Endothelial cell of umbilical vein (primary cell): ENCODE measurements at regions not wholly inside any gene's neighbourhood (a gene's known extent, or its start where the extent isn't known, plus 50 kb on each side); places are given as distances from the start of the nearest gene placed in this dataset.

Experiments
- BruUV-seq: library from RNA; stranded (reverse); fragments of 400-500 nt; replicated peaks from 2 replicates; lab custom pipeline; 2021; lab: Mats Ljungman, UMichigan
- CTCF ChIA-PET: fragments of 300-600, 350-600 bp; sonication (Branson Sonifier 250); formaldehyde crosslinking; loops from one replicate; lab custom pipeline; 2021; ENCODE audit warnings: antibody characterized with exemption, inconsistent platforms; lab: Charles Lee
- POLR2A ChIA-PET: fragments of 300-600, 350-600 bp; sonication (Branson Sonifier 250); formaldehyde crosslinking; loops from one replicate; lab custom pipeline; 2021; ENCODE audit warnings: antibody characterized with exemption, inconsistent platforms; lab: Charles Lee
- DNase-seq: peaks from one replicate; pipeline ENCODE4 v3.0.0-alpha.2; 2011; ENCODE audit warnings: low read depth, low spot score
- FAIRE-seq: peaks from 2 replicates; lab custom pipeline; 2011; peaks lifted over from hg19 to GRCh38; lab: Jason Lieb, UNC
- H2AFZ ChIP-seq: 2 replicates; pipeline ENCODE4 v1.6.0; 2012; ENCODE audit warnings: low read depth, low read length, control low read depth, inconsistent platforms
- H3K27ac ChIP-seq: 2 replicates; pipeline ENCODE4 v1.5.1; 2011; ENCODE audit warnings: low read depth, mild to moderate bottlenecking, control low read depth, low read length, moderate library complexity; ENCODE audit not compliant: insufficient read depth
- H3K27me3 ChIP-seq, 2 experiments: 2 replicates each; pipeline versions ENCODE4 v1.6.0 to v1.6.1; 2011; ENCODE audit warnings: low read length in 2 of 2, mixed read lengths in 1 of 2; ENCODE audit not compliant: control insufficient read depth in 2 of 2, insufficient read depth in 2 of 2
- H3K36me3 ChIP-seq, 2 experiments: 2 replicates in 1 of 2; 3 replicates in 1 of 2; pipeline ENCODE4 v1.5.1; 2011; ENCODE audit warnings: low read length in 2 of 2, mild to moderate bottlenecking in 1 of 2, moderate library complexity in 1 of 2; ENCODE audit not compliant: control insufficient read depth in 2 of 2, insufficient read depth in 2 of 2; ENCODE audit errors: extremely low read depth in 1 of 2
- H3K4me1 ChIP-seq: 3 replicates; pipeline ENCODE4 v1.5.1; 2011; ENCODE audit warnings: mild to moderate bottlenecking, low read length; ENCODE audit not compliant: control insufficient read depth, insufficient read depth; ENCODE audit errors: extremely low read depth
- H3K4me2 ChIP-seq: 2 replicates; pipeline ENCODE4 v1.6.1; 2011; ENCODE audit warnings: low read length, control low read depth, mixed read lengths; ENCODE audit not compliant: insufficient read depth
- H3K4me3 ChIP-seq, 3 experiments: fragments of 200-600 bp in 1 of 3; sonication (generic), shearing (Covaris generic) in 1 of 3; replicated peaks in 1 of 3; 2 replicates each; pipeline ENCODE4 v1.5.1; 2011 to 2016; ENCODE audit warnings: control low read depth in 3 of 3, low read length in 3 of 3, mild to moderate bottlenecking in 2 of 3, inconsistent platforms in 1 of 3, low read depth in 1 of 3, moderate library complexity in 1 of 3; ENCODE audit not compliant: insufficient read depth in 1 of 3
- H3K79me2 ChIP-seq: 2 replicates; pipeline ENCODE4 v1.6.0; 2012; ENCODE audit warnings: low read length, inconsistent platforms; ENCODE audit not compliant: control insufficient read depth, insufficient read depth
- H3K9ac ChIP-seq: replicated peaks from 2 replicates; pipeline ENCODE3; 2011; ENCODE audit warnings: low read length, control low read depth; ENCODE audit not compliant: insufficient read depth; ENCODE audit errors: extremely low read depth
- H3K9me1 ChIP-seq: replicated peaks from 3 replicates; pipeline ENCODE4 v1.6.0; 2011; ENCODE audit warnings: mild to moderate bottlenecking, low read length; ENCODE audit not compliant: control insufficient read depth, insufficient read depth; ENCODE audit errors: extremely low read depth
- H3K9me3 ChIP-seq: replicated peaks from 2 replicates; pipeline ENCODE4 v1.5.1; 2012; ENCODE audit warnings: low read length, inconsistent platforms; ENCODE audit not compliant: control insufficient read depth, insufficient read depth
- H4K20me1 ChIP-seq: replicated peaks from 2 replicates; pipeline ENCODE3; 2011; ENCODE audit warnings: mild to moderate bottlenecking, low read length; ENCODE audit not compliant: control insufficient read depth, insufficient read depth; ENCODE audit errors: extremely low read depth
- CTCF ChIP-seq, 2 donors: IDR thresholded peaks; 1 replicate in 1 of 2; 2 replicates in 1 of 2; pipeline ENCODE4 v1.5.1; 2011; ENCODE audit warnings: low read length in 2 of 2, mild to moderate bottlenecking in 2 of 2, moderate library complexity in 2 of 2, control low read depth in 1 of 2, inconsistent platforms in 1 of 2, low read depth in 1 of 2; ENCODE audit not compliant: insufficient read depth in 1 of 2; ENCODE audit errors: extremely low read depth in 1 of 2
- EZH2 ChIP-seq: IDR thresholded peaks from 2 replicates; pipeline ENCODE4 v1.6.1; 2012; ENCODE audit warnings: borderline replicate concordance, low read depth, mild to moderate bottlenecking, moderate library complexity, low read length, inconsistent platforms; ENCODE audit not compliant: severe bottlenecking
- FOS ChIP-seq: IDR thresholded peaks from 2 replicates; pipeline ENCODE4 v1.6.1; 2011; ENCODE audit warnings: mild to moderate bottlenecking, low read length, moderate library complexity, borderline replicate concordance; ENCODE audit not compliant: insufficient read depth
- GATA2 ChIP-seq: IDR thresholded peaks from 2 replicates; pipeline ENCODE4 v1.7.0; 2011; ENCODE audit warnings: low read depth, mild to moderate bottlenecking, moderate library complexity, mixed read lengths, low read length; ENCODE audit not compliant: insufficient read length, insufficient read depth
- JUN ChIP-seq: IDR thresholded peaks from 2 replicates; pipeline ENCODE4 v1.6.1; 2011; ENCODE audit warnings: borderline replicate concordance, low read depth; ENCODE audit not compliant: insufficient read length, insufficient read depth
- MAX ChIP-seq: IDR thresholded peaks from 2 replicates; pipeline ENCODE4 v1.6.1; 2011; ENCODE audit not compliant: insufficient read depth, insufficient read length
- MYC ChIP-seq: IDR thresholded peaks from one replicate; pipeline ENCODE4 v1.6.1; 2011; ENCODE audit warnings: mild to moderate bottlenecking, low read depth, low read length
- POLR2A ChIP-seq: IDR thresholded peaks from 2 replicates; pipeline ENCODE4 v1.6.1; 2012; ENCODE audit warnings: low read depth, mild to moderate bottlenecking, control low read depth, low read length
- POLR2AphosphoS5 ChIP-seq: IDR thresholded peaks from 2 replicates; pipeline ENCODE4 v1.6.1; 2012; ENCODE audit warnings: low read depth, mild to moderate bottlenecking, control low read depth, low read length, moderate library complexity; ENCODE audit not compliant: insufficient read depth
- dilution Hi-C: fragments of 300-500 bp; cut with MboI; formaldehyde crosslinking; loops from one replicate; pipeline ENCODE4 v1.15.0; 2019; ENCODE audit warnings: low sequenced_read_pairs; ENCODE audit not compliant: extremely low pct_ligation_motif_present
- intact Hi-C: fragments of 100-400 bp; cut with micrococcal nuclease; formaldehyde crosslinking; loops from one replicate; pipeline ENCODE4 v1.10.0; 2022

GRCh38 chr6:140138311-140139010 is 764.0 kb upstream of the CITED2 start:
- intact Hi-C loops (loop anchor here (1.0 to 2.0 kb wide), 4 partner anchors 65 to 764 kb away; partner anchors contain the start of gene CITED2), dilution Hi-C loops (no loop called here)
- no peaks in the 10 kb centered on the region for H4K20me1 ChIP-seq
- CTCF ChIA-PET: interaction anchor here (0.9 to 2.0 kb wide), 6 partner anchors 17 to 769 kb away, joined by 3 to 10 read pairs (median 4); no protein-coding TSS in a partner anchor
- H3K79me2 ChIP-seq: no peaks in the 10 kb centered on the region
- POLR2A ChIA-PET: interaction anchor here (0.7 kb wide), 1 partner anchor 764 kb away, joined by 3 read pairs; the partner anchor contains the start of gene CITED2
- H3K4me2 ChIP-seq: peak overlapping the region; percentile 35
- FAIRE-seq (peak; percentile 77), DNase-seq (peak; percentile 70)
- H2AFZ ChIP-seq: peak overlapping the region; percentile 67
- TSS peak; percentile 100 for BruUV-seq
- H3K27me3 ChIP-seq: no peaks in the 10 kb centered on the region
- no peaks in the 10 kb centered on the region for H3K36me3 ChIP-seq
- H3K4me3 ChIP-seq: no peak overlapping the region
- no peaks in the 10 kb centered on the region for H3K9me1 ChIP-seq
- H3K9me3 ChIP-seq: no peaks in the 10 kb centered on the region
- no peak for TF ChIP-seq EZH2
- TF ChIP-seq MAX: no peak
- no peak for TF ChIP-seq MYC
- TF ChIP-seq POLR2AphosphoS5: peak; percentile 30
- no peak for TF ChIP-seq POLR2A
- no peak for TF ChIP-seq CTCF (IDR thresholded peaks at IDR 0.05; ENCODE audit: extremely low read depth in 1 of 2, insufficient read depth in 1 of 2, low read depth in 1 of 2, low read length in 2 of 2)
- TF ChIP-seq JUN: peak; percentile 75
- TF ChIP-seq GATA2: no peak
- no peak for TF ChIP-seq FOS
- peak overlapping the region; percentile 71 for H3K9ac ChIP-seq
- peaks cover 10% of the 10 kb centered on the region for H3K4me1 ChIP-seq
- H3K27ac ChIP-seq: peak overlapping the region; percentile 98
